NCI-H226 (cell line): ENCODE measurements at regions not wholly inside any gene's neighbourhood (a gene's known extent, or its start where the extent isn't known, plus 50 kb on each side); places are given as distances from the start of the nearest gene placed in this dataset.

ENCODE experiments used
- DNase-seq: peaks from one replicate; pipeline ENCODE4 v3.0.0-alpha.2; 2015

GRCh38 chr9:7228726-7229125 lies 471.0 kb downstream of the KDM4C start:
- no peak for DNase-seq

- DNase-seq: no peak
Observed at GRCh38 chr9:7227951-7228350, 470.2 kb downstream of the KDM4C start.

- no peak for DNase-seq
Observed at GRCh38 chr9:7226007-7226640, 468.4 kb downstream of the KDM4C start.
